ENCODE measurements at regions not wholly inside any gene's neighbourhood (a gene's known extent, or its start where the extent isn't known, plus 50 kb on each side); places are given as distances from the start of the nearest gene placed in this dataset.
A peak's percentile ranks its signal among the peaks of the same experiment; 100 is the strongest.

- TF ChIP-seq CTCF (IDR thresholded peaks at IDR 0.05): no peak
- no peak for TF ChIP-seq POLR2A (IDR thresholded peaks at IDR 0.05)
- no peaks in the 10 kb centered on the region for H3K9me3 ChIP-seq
- H3K36me3 ChIP-seq: no peaks in the 10 kb centered on the region
- DNase-seq: peak; percentile 17 to 71
- no peaks in the 10 kb centered on the region for H3K27me3 ChIP-seq
- peaks cover 35 to 43% of the 10 kb centered on the region in 2 donors for H3K4me1 ChIP-seq
- peak overlapping the region in 2 of 3 donors; percentile 30 to 79 for H3K27ac ChIP-seq
- 67 to 76% methylated on average over 16 of the region's 16 CpGs for WGBS, 2 donors
- no peak overlapping the region for H3K4me3 ChIP-seq (replicated peaks in 1 of 3)
- intact Hi-C loops (cut with DNase I): no loop called here
These were observed 398.8 kb upstream of the NFE2L3 start for GRCh38 chr7:25752967-25753791.

- Histone ChIP-seq H3K4me1 (peaks cover 41 to 47% of the 10 kb centered on the region in 2 donors), H3K36me3 (no peaks in the 10 kb centered on the region), H3K27ac (peak overlapping the region in 2 of 3 donors; percentile 30 to 79), H3K4me3 (replicated peaks in 1 of 3) (no peak overlapping the region), H3K9me3 (no peaks in the 10 kb centered on the region), H3K27me3 (no peaks in the 10 kb centered on the region)
- intact Hi-C loops (cut with DNase I): no loop called here
- TF ChIP-seq CTCF (IDR thresholded peaks at IDR 0.05) (no peak), POLR2A (IDR thresholded peaks at IDR 0.05) (no peak)
- 82 to 84% methylated on average over 4 to 10 of the region's 10 CpGs for WGBS, 2 donors
- no peak for DNase-seq
These were observed 398.2 kb upstream of the NFE2L3 start for GRCh38 chr7:25753837-25754236.

GRCh38 chr7:25754333-25754732 is 397.7 kb upstream of the NFE2L3 start:
- Histone ChIP-seq H3K4me3 (replicated peaks in 1 of 3) (no peak overlapping the region), H3K9me3 (no peaks in the 10 kb centered on the region), H3K27ac (peak overlapping the region in 1 of 3 donors; percentile 79), H3K27me3 (no peaks in the 10 kb centered on the region), H3K4me1 (peaks cover 44 to 47% of the 10 kb centered on the region in 2 donors), H3K36me3 (no peaks in the 10 kb centered on the region)
- DNase-seq: no peak
- TF ChIP-seq CTCF (IDR thresholded peaks at IDR 0.05) (no peak), POLR2A (IDR thresholded peaks at IDR 0.05) (no peak)
- 87 to 89% methylated on average over 7 of the region's 7 CpGs for WGBS, 2 donors
- intact Hi-C loops (cut with DNase I): no loop called here

- Histone ChIP-seq H3K4me3 (replicated peaks in 1 of 3) (no peak overlapping the region), H3K9me3 (no peaks in the 10 kb centered on the region), H3K36me3 (no peaks in the 10 kb centered on the region), H3K27me3 (no peaks in the 10 kb centered on the region), H3K27ac (no peak overlapping the region), H3K4me1 (peaks cover 44 to 47% of the 10 kb centered on the region in 2 donors)
- intact Hi-C loops (cut with DNase I): no loop called here
- 89 to 100% methylated on average over 1 of the region's 1 CpG for WGBS, 2 donors
- no peak for DNase-seq
- no peak for TF ChIP-seq CTCF (IDR thresholded peaks at IDR 0.05)
- no peak for TF ChIP-seq POLR2A (IDR thresholded peaks at IDR 0.05)
These were observed 397.2 kb upstream of the NFE2L3 start for GRCh38 chr7:25754751-25755150.

DNA sequence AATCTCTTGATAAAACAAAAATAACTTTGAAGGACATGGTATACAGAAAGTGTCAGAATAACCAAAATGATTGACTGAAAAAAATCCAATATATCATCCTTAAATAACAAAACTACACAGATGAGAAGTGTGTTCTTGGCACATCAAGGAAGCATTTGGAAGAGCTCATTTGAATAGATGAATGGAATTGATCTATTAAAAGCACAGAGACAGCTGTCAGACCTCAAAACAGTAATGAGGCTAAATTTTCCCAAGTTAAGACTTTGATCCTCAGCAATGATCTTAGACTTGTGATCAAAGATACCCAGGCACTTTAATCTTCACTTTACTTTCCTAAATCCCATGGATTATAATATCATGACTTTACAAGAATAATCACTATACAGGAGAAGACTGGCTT is 395.4 kb upstream of the NFE2L3 start:
- no peaks in the 10 kb centered on the region for H3K36me3 ChIP-seq
- TF ChIP-seq CTCF (IDR thresholded peaks at IDR 0.05) (no peak), POLR2A (IDR thresholded peaks at IDR 0.05) (no peak)
- no peak overlapping the region for H3K4me3 ChIP-seq (replicated peaks in 1 of 3)
- no peaks in the 10 kb centered on the region for H3K9me3 ChIP-seq
- H3K27me3 ChIP-seq: no peaks in the 10 kb centered on the region
- peaks cover 35 to 38% of the 10 kb centered on the region in 2 donors for H3K4me1 ChIP-seq
- intact Hi-C loops (cut with DNase I): no loop called here
- no peak overlapping the region for H3K27ac ChIP-seq
- DNase-seq: no peak
